Tibial nerve (tissue), 3 donors: ENCODE measurements at regions not wholly inside any gene's neighbourhood (a gene's known extent, or its start where the extent isn't known, plus 50 kb on each side); places are given as distances from the start of the nearest gene placed in this dataset.

Experiments used
- CTCF ChIP-seq, 5 experiments: fragments of 200-600 bp in 3 of 5; fragments of 450-650 bp in 2 of 5; sonication (generic) in 3 of 5; IDR thresholded peaks; one replicate each; pipeline ENCODE4 v1.5.1; 2016 to 2019; ENCODE audit warnings: antibody characterized with exemption in 5 of 5, mild to moderate bottlenecking in 3 of 5, moderate library complexity in 2 of 5
- POLR2A ChIP-seq, 2 donors: fragments of 450-650 bp; IDR thresholded peaks; one replicate each; pipeline ENCODE4 v1.6.1; 2017; ENCODE audit warnings: antibody characterized with exemption in 2 of 2, mild to moderate bottlenecking in 2 of 2, moderate library complexity in 2 of 2

GRCh38 chr13:50162001-50162400 lies 146.8 kb downstream of the KCNRG start:
- TF ChIP-seq CTCF (IDR thresholded peaks at IDR 0.05) (no peak), POLR2A (IDR thresholded peaks at IDR 0.05) (no peak)
